Heart right ventricle (tissue), 16 donors: ENCODE measurements at regions not wholly inside any gene's neighbourhood (a gene's known extent, or its start where the extent isn't known, plus 50 kb on each side); places are given as distances from the start of the nearest gene placed in this dataset.

ENCODE experiments used
- ATAC-seq, 8 donors: fragments of 200-7000 bp; cut with Tn5 transposase; one replicate each; pipeline ENCODE4 v1.9.1; 2020; ENCODE audit warnings: mild to moderate bottlenecking in 8 of 8, moderate library complexity in 8 of 8, moderate number of reproducible peaks in 1 of 8
- DNase-seq, 2 donors: peaks; one replicate each; pipeline ENCODE4 v3.0.0-alpha.2; 2020
- H3K27ac ChIP-seq, 10 donors: fragments of 200-600 bp; sonication (generic) in 2 of 10; one replicate each; pipeline versions ENCODE4 v1.5.0 to v1.8.0; 2020 to 2022; ENCODE audit warnings: mild to moderate bottlenecking in 3 of 10
- H3K27me3 ChIP-seq, 7 donors: fragments of 200-600 bp; one replicate each; pipeline ENCODE4 v1.8.0; 2021 to 2022; ENCODE audit warnings: mild to moderate bottlenecking in 2 of 7
- H3K36me3 ChIP-seq, 9 donors: fragments of 200-600 bp; sonication (generic) in 1 of 9; one replicate each; pipeline versions ENCODE4 v1.5.0 to v1.8.0; 2020 to 2022; ENCODE audit warnings: mild to moderate bottlenecking in 2 of 9
- H3K4me1 ChIP-seq, 9 donors: fragments of 200-600 bp; sonication (generic) in 1 of 9; one replicate each; pipeline versions ENCODE4 v1.5.0 to v1.8.0; 2020 to 2022; ENCODE audit warnings: mild to moderate bottlenecking in 4 of 9
- H3K4me3 ChIP-seq, 10 donors: fragments of 200-600 bp; sonication (generic) in 2 of 10; one replicate each; pipeline versions ENCODE4 v1.5.0 to v1.8.0; 2020 to 2022; ENCODE audit warnings: mild to moderate bottlenecking in 7 of 10, moderate library complexity in 2 of 10
- H3K9me3 ChIP-seq, 11 donors: fragments of 200-600 bp in 10 of 11; sonication (generic) in 2 of 11; one replicate each; pipeline versions ENCODE4 v1.5.0 to v1.8.0; 2013 to 2022; ENCODE audit warnings: mild to moderate bottlenecking in 2 of 11, control low read depth in 1 of 11, moderate library complexity in 1 of 11
- CTCF ChIP-seq, 9 donors: fragments of 200-600 bp; sonication (generic) in 2 of 9; IDR thresholded peaks; one replicate each; pipeline versions ENCODE4 v1.5.0 to v1.8.0; 2021 to 2022; ENCODE audit warnings: antibody characterized with exemption in 9 of 9, mild to moderate bottlenecking in 5 of 9, moderate library complexity in 1 of 9
- WGBS, 2 donors: extraction: QIAGEN DNeasy Blood & Tissue Kit; methylation state at CpG; one replicate each; pipeline ENCODE4 v1.1.7; 2013; ENCODE audit warnings: inconsistent platforms in 1 of 2; 5-methylcytosine and 5-hydroxymethylcytosine counted together
- intact Hi-C, 10 donors: fragments of 100-400 bp; cut with DNase I; formaldehyde crosslinking; loops; one replicate each; pipeline versions ENCODE4 v1.11.1 to v1.14.2; 2022
- donor health status: Arrhythmogenic right ventricular cardiomyopathy.
- donor health status: ischemic (EF 13 %, LVEDD 7.1; RV severe dilation, severe dysfunction).
- donor health status: healthy with polysubstance abuse.
- donor health status: DM: no; HTN: yes; CAD: no.
- donor health status: DM: no; HTN: no; CAD: no.
- donor health status: ischemic (EF 25% LVEDD 6.9; RV normal size, moderate dysfunction).
- donor health status: ischemic (EF 25% LVEDD 5.7; RV mildly dilated, moderate dysfunction).
- donor health status: healthy.
- donor health status: DM: yes; HTN: yes; CAD: no.
- donor health status: Ischemic cardiomyopathy.
- donor health status: ischemic (EF 35%, LVEDD 5.7; RV mildly dilated, moderate dysfunction).
- donor health status: nonischemic (EF 11% LVEDD 7.7; RV severe dilation, severe dysfunction).
- donor health status: DM: yes; HTN: yes; CAD: no.
- donor health status: PGD.
- donor health status: ischemic (EF 29% LVEDD 5.4; RV normal size, mild dysfunction).
- donor health status: nonischemic (EF 23%, LVEDD 6.1; RV moderate dilation, normal function).

GRCh38 chr15:31498329-31498728 lies 171.7 kb downstream of the KLF13 start:
- intact Hi-C loops: loop anchor here in 3 of 10 donors (10.0 kb wide), 2 partner anchors 56 to 834 kb away; no protein-coding TSS in a partner anchor
- H3K27me3 ChIP-seq: no peaks in the 10 kb centered on the region
- peaks cover 0 to 8% (median 0%) of the 10 kb centered on the region in 11 donors for H3K9me3 ChIP-seq
- H3K4me1 ChIP-seq: peaks cover 0 to 20% (median 15%) of the 10 kb centered on the region in 9 donors
- no peak overlapping the region for H3K27ac ChIP-seq
- ATAC-seq (no peak), DNase-seq (no peak)
- 98 to 100% methylated on average over 1 of the region's 1 CpG for WGBS, 2 donors
- no peaks in the 10 kb centered on the region for H3K36me3 ChIP-seq
- no peak overlapping the region for H3K4me3 ChIP-seq
- no peak for TF ChIP-seq CTCF (IDR thresholded peaks at IDR 0.05)

- intact Hi-C loops: loop anchor here in 3 of 10 donors (10.0 kb wide), 2 partner anchors 56 to 834 kb away; no protein-coding TSS in a partner anchor
- WGBS, 2 donors: 87 to 95% methylated on average over 4 of the region's 4 CpGs
Observed at GRCh38 chr15:31498756-31499155, 172.1 kb downstream of the KLF13 start.

GRCh38 chr15:31499236-31499952 lies 172.8 kb downstream of the KLF13 start:
- no peak overlapping the region for H3K4me3 ChIP-seq
- intact Hi-C loops: loop anchor here in 3 of 10 donors (10.0 kb wide), 2 partner anchors 55 to 835 kb away; no protein-coding TSS in a partner anchor
- H3K27me3 ChIP-seq: no peaks in the 10 kb centered on the region
- H3K27ac ChIP-seq: peak overlapping the region in 4 of 10 donors; percentile 15 to 59 (median 40)
- 84% methylated on average over 13 of the region's 13 CpGs for WGBS, 2 donors
- no peaks in the 10 kb centered on the region for H3K36me3 ChIP-seq
- TF ChIP-seq CTCF (IDR thresholded peaks at IDR 0.05): no peak
- ATAC-seq: no peak
- H3K9me3 ChIP-seq: no peaks in the 10 kb centered on the region
- peaks cover 0 to 20% (median 15%) of the 10 kb centered on the region in 9 donors for H3K4me1 ChIP-seq
- no peak for DNase-seq

More at GRCh38 chr15:31498756-31499155, 172.1 kb downstream of the KLF13 start:
- peaks cover 0 to 5% (median 0%) of the 10 kb centered on the region in 11 donors for H3K9me3 ChIP-seq
- H3K27ac ChIP-seq: no peak overlapping the region
- H3K36me3 ChIP-seq: no peaks in the 10 kb centered on the region
- DNase-seq (no peak), ATAC-seq (no peak)
- TF ChIP-seq CTCF (IDR thresholded peaks at IDR 0.05): no peak
- no peaks in the 10 kb centered on the region for H3K27me3 ChIP-seq
- H3K4me1 ChIP-seq: peaks cover 0 to 20% (median 15%) of the 10 kb centered on the region in 9 donors
- H3K4me3 ChIP-seq: no peak overlapping the region

GRCh38 chr15:31499953-31500765 lies 173.5 kb downstream of the KLF13 start:
- DNase-seq (no peak), ATAC-seq (peak; percentile 40 to 76 (median 58))
- peak overlapping the region in 8 of 10 donors; percentile 15 to 59 (median 38) for H3K27ac ChIP-seq
- 60 to 65% methylated on average over 23 of the region's 23 CpGs for WGBS, 2 donors
- H3K4me3 ChIP-seq: peak overlapping the region in 3 of 10 donors; percentile 8 to 24 (median 16)
- no peaks in the 10 kb centered on the region for H3K9me3 ChIP-seq
- TF ChIP-seq CTCF (IDR thresholded peaks at IDR 0.05): no peak
- no peaks in the 10 kb centered on the region for H3K36me3 ChIP-seq
- no peaks in the 10 kb centered on the region for H3K27me3 ChIP-seq
- intact Hi-C loops: loop anchor here in 3 of 10 donors (10.0 kb wide), 2 partner anchors 55 to 835 kb away; no protein-coding TSS in a partner anchor
- peaks cover 0 to 20% (median 15%) of the 10 kb centered on the region in 9 donors for H3K4me1 ChIP-seq
